OCI-LY7 (cell line): ENCODE measurements at regions not wholly inside any gene's neighbourhood (a gene's known extent, or its start where the extent isn't known, plus 50 kb on each side); places are given as distances from the start of the nearest gene placed in this dataset.

Experiments used
- CTCF ChIP-seq: fragments of 200-600 bp; sonication (generic); conservative IDR thresholded peaks from 2 replicates; pipeline ENCODE4 v1.5.1; 2014; ENCODE audit warnings: mild to moderate bottlenecking, antibody characterized with exemption, low read length, moderate library complexity, mixed read lengths
- EZH2phosphoT487 ChIP-seq: fragments of 200-600 bp; sonication (generic); IDR thresholded peaks from 2 replicates; pipeline ENCODE4 v1.6.1; 2018; ENCODE audit warnings: low read depth, borderline replicate concordance, mild to moderate bottlenecking, mixed run types, antibody characterized with exemption, low read length, moderate library complexity, mixed read lengths

GRCh38 chr1:29639741-29640427, 403.6 kb downstream of the PTPRU start:
- TF ChIP-seq CTCF (no peak), EZH2phosphoT487 (no peak)
